Progenitor cell of endocrine pancreas (in vitro differentiated cells): ENCODE measurements at regions not wholly inside any gene's neighbourhood (a gene's known extent, or its start where the extent isn't known, plus 50 kb on each side); places are given as distances from the start of the nearest gene placed in this dataset.

Experiments used
- DNase-seq: peaks from one replicate; pipeline ENCODE4 v3.0.0; 2021; ENCODE audit warnings: low spot score; ENCODE audit not compliant: unreplicated experiment
- H3K27ac Mint-ChIP-seq: 2 replicates; pipeline ENCODE4 v1.8.0; 2021; ENCODE audit warnings: mild to moderate bottlenecking, moderate library complexity, mixed read lengths
- H3K27me3 Mint-ChIP-seq: 2 replicates; pipeline ENCODE4 v1.8.0; 2021; ENCODE audit warnings: mixed read lengths
- H3K36me3 Mint-ChIP-seq: 2 replicates; pipeline ENCODE4 v1.8.0; 2022; ENCODE audit warnings: mixed read lengths; ENCODE audit not compliant: insufficient read depth
- H3K4me1 Mint-ChIP-seq: 2 replicates; pipeline ENCODE4 v1.8.0; 2021; ENCODE audit warnings: low read depth, mixed read lengths
- H3K4me3 Mint-ChIP-seq: 2 replicates; pipeline ENCODE4 v1.8.0; 2021; ENCODE audit warnings: low read depth, mild to moderate bottlenecking, moderate library complexity, mixed read lengths
- H3K9me3 Mint-ChIP-seq: 2 replicates; pipeline ENCODE4 v1.8.0; 2021; ENCODE audit warnings: low read depth, mixed read lengths
- TF ChIP-seq, protein P1 (sequence below): fragments of 200-600 bp; sonication (generic); IDR thresholded peaks from one replicate; pipeline ENCODE4 v1.5.0; 2021; ENCODE audit warnings: antibody characterized with exemption, mild to moderate bottlenecking; ENCODE audit not compliant: unreplicated experiment

DNA sequence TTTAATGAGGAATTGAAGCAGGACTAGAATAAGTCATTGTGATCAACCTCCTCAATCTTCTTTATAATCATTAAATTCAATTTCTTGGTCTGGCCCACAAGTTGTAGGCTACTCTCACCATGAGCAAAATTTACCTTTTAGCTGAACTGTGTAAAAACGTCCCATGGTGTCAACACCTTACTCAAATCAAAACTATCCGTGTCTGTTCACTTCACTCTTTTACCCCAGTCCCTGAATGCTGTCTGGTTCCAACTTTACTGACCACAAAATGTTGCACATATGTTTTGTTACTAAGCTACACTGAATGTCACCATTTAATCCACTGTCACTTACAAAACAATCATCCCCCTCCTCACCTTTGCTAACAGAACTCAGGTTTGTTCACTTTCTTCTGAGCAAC is 951.6 kb upstream of the SLC39A10 start:
- no peaks in the 10 kb centered on the region for H3K27me3 Mint-ChIP-seq
- H3K4me1 Mint-ChIP-seq, result no peaks in the 10 kb centered on the region
- no peak overlapping the region for H3K27ac Mint-ChIP-seq
- H3K36me3 Mint-ChIP-seq, result no peaks in the 10 kb centered on the region
- DNase-seq, result no peak
- H3K9me3 Mint-ChIP-seq, result no peaks in the 10 kb centered on the region
- H3K4me3 Mint-ChIP-seq, result no peak overlapping the region
- TF ChIP-seq, protein P1, sequence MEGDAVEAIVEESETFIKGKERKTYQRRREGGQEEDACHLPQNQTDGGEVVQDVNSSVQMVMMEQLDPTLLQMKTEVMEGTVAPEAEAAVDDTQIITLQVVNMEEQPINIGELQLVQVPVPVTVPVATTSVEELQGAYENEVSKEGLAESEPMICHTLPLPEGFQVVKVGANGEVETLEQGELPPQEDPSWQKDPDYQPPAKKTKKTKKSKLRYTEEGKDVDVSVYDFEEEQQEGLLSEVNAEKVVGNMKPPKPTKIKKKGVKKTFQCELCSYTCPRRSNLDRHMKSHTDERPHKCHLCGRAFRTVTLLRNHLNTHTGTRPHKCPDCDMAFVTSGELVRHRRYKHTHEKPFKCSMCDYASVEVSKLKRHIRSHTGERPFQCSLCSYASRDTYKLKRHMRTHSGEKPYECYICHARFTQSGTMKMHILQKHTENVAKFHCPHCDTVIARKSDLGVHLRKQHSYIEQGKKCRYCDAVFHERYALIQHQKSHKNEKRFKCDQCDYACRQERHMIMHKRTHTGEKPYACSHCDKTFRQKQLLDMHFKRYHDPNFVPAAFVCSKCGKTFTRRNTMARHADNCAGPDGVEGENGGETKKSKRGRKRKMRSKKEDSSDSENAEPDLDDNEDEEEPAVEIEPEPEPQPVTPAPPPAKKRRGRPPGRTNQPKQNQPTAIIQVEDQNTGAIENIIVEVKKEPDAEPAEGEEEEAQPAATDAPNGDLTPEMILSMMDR, result no peak

DNA sequence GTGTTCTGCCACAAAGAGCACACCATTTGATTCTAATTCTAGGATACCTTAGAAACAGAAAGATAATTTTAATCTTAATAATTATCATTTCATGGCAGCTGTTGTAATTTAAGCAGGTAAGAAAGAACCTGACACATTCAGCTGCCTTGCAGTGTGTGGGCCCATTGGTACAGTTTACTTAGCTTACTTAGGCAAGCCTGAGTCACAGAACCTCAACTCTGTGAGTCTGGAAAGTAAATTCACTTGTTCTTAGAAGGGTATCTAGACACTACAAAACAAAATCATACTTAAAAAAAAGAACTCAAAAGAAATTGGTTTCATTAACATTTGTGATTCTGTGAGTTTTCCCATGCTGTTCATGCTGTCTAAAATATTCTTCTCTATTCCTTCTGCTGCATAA is 956.3 kb upstream of the SLC39A10 start:
- H3K4me3 Mint-ChIP-seq, result no peak overlapping the region

DNA sequence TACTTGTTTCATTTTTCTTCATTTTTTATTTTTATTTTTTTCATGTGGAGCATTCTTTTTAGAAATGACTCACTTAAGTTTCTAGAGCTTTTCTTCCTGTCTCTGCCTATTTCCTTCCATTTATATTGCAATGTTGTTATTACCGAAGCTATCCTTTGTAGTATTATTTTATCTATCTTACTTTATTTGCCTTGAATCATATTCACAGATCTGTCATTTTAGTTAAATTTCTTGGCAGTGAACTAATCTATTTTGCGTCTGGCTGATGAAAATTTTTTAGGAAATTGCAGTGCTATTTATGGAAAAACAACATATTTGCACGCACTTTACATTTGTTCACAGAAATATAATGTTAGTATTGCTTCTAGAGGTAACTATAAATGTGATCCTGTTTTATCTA is 956.9 kb upstream of the SLC39A10 start:
- Mint-ChIP-seq H3K9me3 (peaks cover 3% of the 10 kb centered on the region), H3K27ac (no peak overlapping the region), H3K36me3 (no peaks in the 10 kb centered on the region), H3K27me3 (no peaks in the 10 kb centered on the region), H3K4me1 (no peaks in the 10 kb centered on the region), H3K4me3 (no peak overlapping the region)
- TF ChIP-seq, protein P1, result no peak
- DNase-seq, result no peak

More for the DNA sequence above, 956.3 kb upstream of the SLC39A10 start:
- no peak overlapping the region for H3K27ac Mint-ChIP-seq
- TF ChIP-seq, protein P1, result no peak
- H3K4me1 Mint-ChIP-seq, result no peaks in the 10 kb centered on the region
- DNase-seq, result no peak
- H3K9me3 Mint-ChIP-seq, result peaks cover 3% of the 10 kb centered on the region
- H3K36me3 Mint-ChIP-seq, result no peaks in the 10 kb centered on the region
- H3K27me3 Mint-ChIP-seq, result no peaks in the 10 kb centered on the region

DNA sequence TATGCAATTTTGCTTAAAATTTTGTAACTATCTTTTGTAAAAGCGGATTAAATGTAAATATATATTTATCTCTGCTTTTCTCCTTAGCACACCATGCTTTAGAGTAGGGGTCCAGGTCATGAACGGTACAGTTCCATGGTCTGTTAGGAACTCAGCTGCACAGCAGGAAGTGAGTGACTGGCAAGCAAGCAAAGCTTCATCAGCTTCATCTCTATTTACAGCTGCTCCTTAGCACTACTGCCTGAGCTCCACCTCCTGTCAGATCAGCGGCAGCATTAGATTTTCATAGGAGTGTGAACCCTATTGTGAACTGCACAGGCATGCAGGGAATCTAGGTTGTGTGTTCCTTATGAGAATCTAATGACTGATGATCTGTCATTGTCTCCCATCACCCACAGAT is 959.0 kb upstream of the SLC39A10 start:
- Mint-ChIP-seq H3K4me3 (no peak overlapping the region), H3K9me3 (peaks cover 3% of the 10 kb centered on the region), H3K4me1 (no peaks in the 10 kb centered on the region), H3K27ac (no peak overlapping the region), H3K27me3 (no peaks in the 10 kb centered on the region), H3K36me3 (no peaks in the 10 kb centered on the region)
- no peak for DNase-seq
- TF ChIP-seq, protein P1, result no peak

DNA sequence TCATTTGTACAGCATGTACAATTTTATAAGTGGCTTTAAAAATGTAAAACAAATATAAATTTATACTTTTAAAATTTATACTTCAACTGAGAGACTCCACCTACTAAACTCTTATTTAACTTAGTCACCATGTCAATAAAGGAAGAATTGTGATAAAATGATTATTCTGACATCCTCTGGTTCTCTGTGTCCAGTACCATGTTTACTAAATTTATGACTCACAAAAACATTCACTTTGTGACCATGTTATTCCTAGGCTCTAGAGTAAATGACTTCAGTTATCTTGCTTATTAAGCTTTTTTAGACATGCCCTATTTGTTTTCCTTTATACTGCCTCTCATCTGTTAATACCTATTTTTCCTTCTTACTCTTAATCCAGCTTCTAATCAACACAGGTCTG is 959.6 kb upstream of the SLC39A10 start:
- Mint-ChIP-seq H3K36me3 (no peaks in the 10 kb centered on the region), H3K4me1 (no peaks in the 10 kb centered on the region), H3K27ac (no peak overlapping the region), H3K4me3 (no peak overlapping the region), H3K9me3 (peaks cover 3% of the 10 kb centered on the region), H3K27me3 (no peaks in the 10 kb centered on the region)
- DNase-seq, result no peak
- TF ChIP-seq, protein P1, result no peak

DNA sequence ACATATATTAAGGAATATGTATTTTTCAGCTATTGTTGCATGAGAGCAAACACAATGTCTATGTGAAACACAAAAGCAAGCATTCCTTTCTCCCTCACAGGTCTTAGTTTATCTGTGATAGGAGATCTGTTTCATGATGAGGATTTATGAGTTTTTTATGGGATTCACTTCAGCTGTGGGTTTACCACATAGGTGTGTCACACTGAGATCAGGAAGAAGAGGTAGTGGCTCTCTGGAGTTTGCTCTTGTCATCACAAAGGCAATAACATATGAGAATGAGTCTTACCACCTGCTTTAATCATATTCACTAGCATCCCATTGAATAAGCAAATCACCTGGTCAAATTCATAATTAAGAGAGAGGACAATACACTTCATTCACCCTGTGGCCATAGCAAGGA is 960.3 kb upstream of the SLC39A10 start:
- no peaks in the 10 kb centered on the region for H3K36me3 Mint-ChIP-seq
- H3K4me3 Mint-ChIP-seq, result no peak overlapping the region
- H3K9me3 Mint-ChIP-seq, result peaks cover 3% of the 10 kb centered on the region
- H3K4me1 Mint-ChIP-seq, result no peaks in the 10 kb centered on the region
- TF ChIP-seq, protein P1, result no peak
- no peaks in the 10 kb centered on the region for H3K27me3 Mint-ChIP-seq
- no peak for DNase-seq
- H3K27ac Mint-ChIP-seq, result no peak overlapping the region
